Right cardiac atrium (tissue), 5 donors: ENCODE measurements at regions not wholly inside any gene's neighbourhood (a gene's known extent, or its start where the extent isn't known, plus 50 kb on each side); places are given as distances from the start of the nearest gene placed in this dataset.

Experiments used
- ATAC-seq, 2 donors: fragments of 200-7000 bp; cut with Tn5 transposase; one replicate each; pipeline versions ENCODE4 v1.8.0 to v1.9.1; 2020; ENCODE audit warnings: moderate library complexity in 2 of 2, mild to moderate bottlenecking in 1 of 2
- DNase-seq, 3 donors: peaks; one replicate each; pipeline ENCODE4 v3.0.0-alpha.2; 2020
- H3K27ac ChIP-seq: one replicate; pipeline ENCODE4 v1.5.1; 2013; ENCODE audit warnings: mild to moderate bottlenecking, low read length, control low read depth, moderate library complexity
- H3K27me3 ChIP-seq: one replicate; pipeline ENCODE4 v1.6.1; 2013; ENCODE audit not compliant: control insufficient read depth, insufficient read depth
- H3K4me1 ChIP-seq: one replicate; pipeline ENCODE4 v1.6.1; 2013; ENCODE audit warnings: low read length; ENCODE audit not compliant: control insufficient read depth, insufficient read depth
- H3K4me3 ChIP-seq: one replicate; pipeline ENCODE4 v1.5.1; 2013; ENCODE audit warnings: low read length, control low read depth
- H3K9me3 ChIP-seq: one replicate; pipeline ENCODE4 v1.6.1; 2013; ENCODE audit warnings: low read length; ENCODE audit not compliant: control insufficient read depth
- WGBS: extraction: QIAGEN DNeasy Blood & Tissue Kit; methylation state at CpG from one replicate; pipeline ENCODE4 v1.1.7; 2013; 5-methylcytosine and 5-hydroxymethylcytosine counted together
- intact Hi-C, 4 donors: fragments of 100-400 bp; cut with DNase I; formaldehyde crosslinking; loops; one replicate each; pipeline versions ENCODE4 v1.11.0 to v1.14.0; 2022 to 2023
- donor health status: healthy with polysubstance abuse.
- donor health status: DM: no; HTN: yes; CAD: no.
- donor health status: DM: no; HTN: no; CAD: no.
- donor health status: DM: no; HTN: yes; CAD: no; lungs with severe emphysema.
- donor health status: DM: yes; HTN: yes; CAD: no.

- 41% methylated on average over 6 of the region's 6 CpGs for WGBS
- Histone ChIP-seq H3K27me3 (no peaks in the 10 kb centered on the region), H3K9me3 (no peaks in the 10 kb centered on the region), H3K4me1 (no peaks in the 10 kb centered on the region), H3K27ac (no peak overlapping the region), H3K4me3 (no peak overlapping the region)
- ATAC-seq (no peak), DNase-seq (no peak)
- intact Hi-C loops = no loop called here
Measured at GRCh38 chr5:167912941-167913665, 378.3 kb upstream of the WWC1 start.

- WGBS = 90% methylated on average over 4 of the region's 4 CpGs
- H3K4me1 ChIP-seq = no peaks in the 10 kb centered on the region
- DNase-seq = no peak
- ATAC-seq = no peak
- intact Hi-C loops = no loop called here
- no peak overlapping the region for H3K4me3 ChIP-seq
- H3K9me3 ChIP-seq = no peaks in the 10 kb centered on the region
- no peak overlapping the region for H3K27ac ChIP-seq
- H3K27me3 ChIP-seq = no peaks in the 10 kb centered on the region
Measured at GRCh38 chr5:167915237-167915636, 376.2 kb upstream of the WWC1 start.

GRCh38 chr5:167916261-167916691 is 375.2 kb upstream of the WWC1 start:
- H3K9me3 ChIP-seq = no peaks in the 10 kb centered on the region
- no peak overlapping the region for H3K4me3 ChIP-seq
- H3K27me3 ChIP-seq = no peaks in the 10 kb centered on the region
- no peak overlapping the region for H3K27ac ChIP-seq
- ATAC-seq (no peak), DNase-seq (no peak)
- 53% methylated on average over 8 of the region's 8 CpGs for WGBS
- H3K4me1 ChIP-seq = no peaks in the 10 kb centered on the region
- intact Hi-C loops = no loop called here

- H3K4me1 ChIP-seq = no peaks in the 10 kb centered on the region
- ATAC-seq = peak in 1 of 2 donors; percentile 30
Measured at GRCh38 chr5:167916706-167917105, 374.7 kb upstream of the WWC1 start.

GRCh38 chr5:167918184-167918812 is 373.1 kb upstream of the WWC1 start:
- DNase-seq = no peak
- peak; percentile 52 to 55 for ATAC-seq
- 52% methylated on average over 11 of the region's 11 CpGs for WGBS
- Histone ChIP-seq H3K9me3 (no peaks in the 10 kb centered on the region), H3K4me1 (no peaks in the 10 kb centered on the region), H3K4me3 (no peak overlapping the region), H3K27ac (peak overlapping the region; percentile 2), H3K27me3 (no peaks in the 10 kb centered on the region)
- intact Hi-C loops = no loop called here

More at GRCh38 chr5:167916706-167917105, 374.7 kb upstream of the WWC1 start:
- Histone ChIP-seq H3K27ac (no peak overlapping the region), H3K9me3 (no peaks in the 10 kb centered on the region), H3K4me3 (no peak overlapping the region), H3K27me3 (no peaks in the 10 kb centered on the region)
- 37% methylated on average over 4 of the region's 4 CpGs for WGBS
- DNase-seq = peak; percentile 23 to 61 (median 59)
- intact Hi-C loops = no loop called here

- Histone ChIP-seq H3K4me3 (no peak overlapping the region), H3K9me3 (no peaks in the 10 kb centered on the region), H3K27ac (no peak overlapping the region), H3K4me1 (no peaks in the 10 kb centered on the region), H3K27me3 (no peaks in the 10 kb centered on the region)
- 33% methylated on average over 11 of the region's 11 CpGs for WGBS
- intact Hi-C loops = no loop called here
- ATAC-seq (no peak), DNase-seq (no peak)
Measured at GRCh38 chr5:167918813-167919483, 372.5 kb upstream of the WWC1 start.

GRCh38 chr5:167920589-167920988 is 370.9 kb upstream of the WWC1 start:
- Histone ChIP-seq H3K9me3 (no peaks in the 10 kb centered on the region), H3K27me3 (no peaks in the 10 kb centered on the region), H3K4me3 (no peak overlapping the region), H3K27ac (no peak overlapping the region), H3K4me1 (no peaks in the 10 kb centered on the region)
- DNase-seq (no peak), ATAC-seq (no peak)
- 72% methylated on average over 2 of the region's 2 CpGs for WGBS
- intact Hi-C loops = no loop called here

- Histone ChIP-seq H3K4me1 (no peaks in the 10 kb centered on the region), H3K9me3 (no peaks in the 10 kb centered on the region), H3K27ac (no peak overlapping the region), H3K4me3 (no peak overlapping the region), H3K27me3 (no peaks in the 10 kb centered on the region)
- ATAC-seq (no peak), DNase-seq (no peak)
- intact Hi-C loops = no loop called here
Measured at GRCh38 chr5:167921796-167922195, 369.6 kb upstream of the WWC1 start.

- DNase-seq (no peak), ATAC-seq (no peak)
- no peaks in the 10 kb centered on the region for H3K9me3 ChIP-seq
- WGBS = 83% methylated on average over 4 of the region's 4 CpGs
- H3K27ac ChIP-seq = no peak overlapping the region
- no peaks in the 10 kb centered on the region for H3K4me1 ChIP-seq
- no peaks in the 10 kb centered on the region for H3K27me3 ChIP-seq
- intact Hi-C loops = no loop called here
- no peak overlapping the region for H3K4me3 ChIP-seq
Measured at GRCh38 chr5:167923396-167923795, 368.0 kb upstream of the WWC1 start.

- H3K9me3 ChIP-seq = no peaks in the 10 kb centered on the region
- no peak overlapping the region for H3K4me3 ChIP-seq
- H3K27me3 ChIP-seq = no peaks in the 10 kb centered on the region
- no peak overlapping the region for H3K27ac ChIP-seq
- no peaks in the 10 kb centered on the region for H3K4me1 ChIP-seq
- 72% methylated on average over 3 of the region's 3 CpGs for whole genome bisulfite sequencing
- intact Hi-C loops = no loop called here
- no peak for DNase-seq
- ATAC-seq = no peak
Measured at GRCh38 chr5:167929841-167930240, 361.6 kb upstream of the WWC1 start.

GRCh38 chr5:167934551-167934971 is 356.9 kb upstream of the WWC1 start:
- Histone ChIP-seq H3K27me3 (no peaks in the 10 kb centered on the region), H3K9me3 (no peaks in the 10 kb centered on the region), H3K4me3 (peak overlapping the region; percentile 59), H3K27ac (peak overlapping the region; percentile 26), H3K4me1 (no peaks in the 10 kb centered on the region)
- peak; percentile 59 to 87 (median 84) for DNase-seq
- 35% methylated on average over 15 of the region's 15 CpGs for WGBS
- ATAC-seq = peak; percentile 91 to 92
- intact Hi-C loops = no loop called here
